ENCODE measurements at regions not wholly inside any gene's neighbourhood (a gene's known extent, or its start where the extent isn't known, plus 50 kb on each side); places are given as distances from the start of the nearest gene placed in this dataset.

- Histone ChIP-seq H3K36me3 (ENCODE audit: control insufficient read depth in 2 of 3, insufficient read depth in 3 of 3, low read length in 3 of 3) (no peaks in the 10 kb centered on the region), H3K4me1 (ENCODE audit: control insufficient read depth in 2 of 3, insufficient read depth in 2 of 3, low read depth in 1 of 3, low read length in 3 of 3) (no peaks in the 10 kb centered on the region), H3K9ac (ENCODE audit: low read length in 3 of 3) (no peak overlapping the region), H3K27ac (ENCODE audit: low read depth in 2 of 2, low read length in 2 of 2) (no peak overlapping the region), H3K4me3 (ENCODE audit: low read length in 3 of 3) (no peak overlapping the region), H3K27me3 (ENCODE audit: control insufficient read depth, insufficient read depth, low read length) (no peaks in the 10 kb centered on the region), H3K9me3 (ENCODE audit: control insufficient read depth in 2 of 3, insufficient read depth in 1 of 3, low read length in 3 of 3) (no peaks in the 10 kb centered on the region)
- FAIRE-seq = no peak
- TF ChIP-seq CTCF (IDR thresholded peaks at IDR 0.05; ENCODE audit: borderline replicate concordance, extremely low read depth, insufficient read depth) = no peak
- DNase-seq = peak in 2 of 5 donors; percentile 19 to 57
- intact Hi-C loops (cut with DNase I) = no loop called here
Measured at GRCh38 chr16:59242556-59242955, 508.4 kb upstream of the GOT2 start.

- intact Hi-C loops (cut with DNase I) = no loop called here
- no peak for TF ChIP-seq CTCF (IDR thresholded peaks at IDR 0.05; ENCODE audit: borderline replicate concordance, extremely low read depth, insufficient read depth)
- Histone ChIP-seq H3K9me3 (ENCODE audit: control insufficient read depth in 2 of 3, insufficient read depth in 1 of 3, low read length in 3 of 3) (no peaks in the 10 kb centered on the region), H3K9ac (ENCODE audit: low read length in 3 of 3) (no peak overlapping the region), H3K27me3 (ENCODE audit: control insufficient read depth, insufficient read depth, low read length) (no peaks in the 10 kb centered on the region), H3K36me3 (ENCODE audit: control insufficient read depth in 2 of 3, insufficient read depth in 3 of 3, low read length in 3 of 3) (no peaks in the 10 kb centered on the region), H3K4me3 (ENCODE audit: low read length in 3 of 3) (no peak overlapping the region), H3K27ac (ENCODE audit: low read depth in 2 of 2, low read length in 2 of 2) (no peak overlapping the region), H3K4me1 (ENCODE audit: control insufficient read depth in 2 of 3, insufficient read depth in 2 of 3, low read depth in 1 of 3, low read length in 3 of 3) (no peaks in the 10 kb centered on the region)
- DNase-seq (no peak), FAIRE-seq (no peak)
Measured at GRCh38 chr16:59238246-59238645, 504.1 kb upstream of the GOT2 start.

GRCh38 chr16:59236804-59237458 lies 502.8 kb upstream of the GOT2 start:
- Histone ChIP-seq H3K27ac (ENCODE audit: low read depth in 2 of 2, low read length in 2 of 2) (no peak overlapping the region), H3K4me3 (ENCODE audit: low read length in 3 of 3) (no peak overlapping the region), H3K4me1 (ENCODE audit: control insufficient read depth in 2 of 3, insufficient read depth in 2 of 3, low read depth in 1 of 3, low read length in 3 of 3) (no peaks in the 10 kb centered on the region), H3K9ac (ENCODE audit: low read length in 3 of 3) (no peak overlapping the region), H3K36me3 (ENCODE audit: control insufficient read depth in 2 of 3, insufficient read depth in 3 of 3, low read length in 3 of 3) (no peaks in the 10 kb centered on the region), H3K27me3 (ENCODE audit: control insufficient read depth, insufficient read depth, low read length) (no peaks in the 10 kb centered on the region), H3K9me3 (ENCODE audit: control insufficient read depth in 2 of 3, insufficient read depth in 1 of 3, low read length in 3 of 3) (no peaks in the 10 kb centered on the region)
- DNase-seq (no peak), FAIRE-seq (no peak)
- no peak for TF ChIP-seq CTCF (IDR thresholded peaks at IDR 0.05; ENCODE audit: borderline replicate concordance, extremely low read depth, insufficient read depth)
- intact Hi-C loops (cut with DNase I) = no loop called here

GRCh38 chr16:59224401-59224800 lies 490.3 kb upstream of the GOT2 start:
- DNase-seq = peak in 1 of 5 donors; percentile 12
- Histone ChIP-seq H3K9me3 (ENCODE audit: control insufficient read depth in 2 of 3, insufficient read depth in 1 of 3, low read length in 3 of 3) (no peaks in the 10 kb centered on the region), H3K9ac (ENCODE audit: low read length in 3 of 3) (no peak overlapping the region), H3K4me3 (ENCODE audit: low read length in 3 of 3) (no peak overlapping the region), H3K4me1 (ENCODE audit: control insufficient read depth in 2 of 3, insufficient read depth in 2 of 3, low read depth in 1 of 3, low read length in 3 of 3) (no peaks in the 10 kb centered on the region), H3K27me3 (ENCODE audit: control insufficient read depth, insufficient read depth, low read length) (no peaks in the 10 kb centered on the region), H3K27ac (ENCODE audit: low read depth in 2 of 2, low read length in 2 of 2) (no peak overlapping the region), H3K36me3 (ENCODE audit: control insufficient read depth in 2 of 3, insufficient read depth in 3 of 3, low read length in 3 of 3) (no peaks in the 10 kb centered on the region)
- intact Hi-C loops (cut with DNase I) = no loop called here
- FAIRE-seq = no peak
- no peak for TF ChIP-seq CTCF (IDR thresholded peaks at IDR 0.05; ENCODE audit: borderline replicate concordance, extremely low read depth, insufficient read depth)

All from kidney (tissue), 13 donors.